ENCODE measurements at regions not wholly inside any gene's neighbourhood (a gene's known extent, or its start where the extent isn't known, plus 50 kb on each side); places are given as distances from the start of the nearest gene placed in this dataset.

GRCh38 chr18:61608316-61608715 lies 275.1 kb downstream of the CDH20 start:
- intact Hi-C loops (cut with micrococcal nuclease), result no loop called here
- H3K27ac ChIP-seq (ENCODE audit: low read depth, low read length), result no peak overlapping the region
- H3K4me2 ChIP-seq (ENCODE audit: low read length), result no peak overlapping the region
- BruUV-seq (replicated peaks), result no TSS peak
- H2AFZ ChIP-seq (ENCODE audit: low read depth, low read length, poor library complexity, severe bottlenecking), result no peak overlapping the region
- H3K9me2 ChIP-seq (ENCODE audit: insufficient read depth), result no peaks in the 10 kb centered on the region
- TF ChIP-seq ZFX (IDR thresholded peaks at IDR 0.05) (no peak), REST (IDR thresholded peaks at IDR 0.05; ENCODE audit: low read depth) (no peak), CEBPB (IDR thresholded peaks at IDR 0.05; ENCODE audit: low read depth) (no peak), ZBTB33 (IDR thresholded peaks at IDR 0.05; ENCODE audit: extremely low read depth, insufficient replicate concordance, low read length) (no peak), TCF7L2 (IDR thresholded peaks at IDR 0.05; ENCODE audit: borderline replicate concordance, extremely low read depth, insufficient read depth, insufficient read length) (no peak), SRF (IDR thresholded peaks at IDR 0.05; ENCODE audit: low read depth) (no peak), SP1 (IDR thresholded peaks at IDR 0.05; ENCODE audit: low read depth) (no peak), POLR2AphosphoS5 (IDR thresholded peaks at IDR 0.05; ENCODE audit: low read depth, low read length) (no peak), EGR1 (IDR thresholded peaks at IDR 0.05; ENCODE audit: low read depth) (no peak), ATF3 (IDR thresholded peaks at IDR 0.05) (no peak), YY1 (IDR thresholded peaks at IDR 0.05; ENCODE audit: extremely low read depth, insufficient replicate concordance, low read depth, low read length) (no peak), EZH2phosphoT487 (IDR thresholded peaks at IDR 0.05; ENCODE audit: borderline replicate concordance) (no peak), ELF1 (IDR thresholded peaks at IDR 0.05; ENCODE audit: borderline replicate concordance, low read depth) (no peak), RAD21 (IDR thresholded peaks at IDR 0.05; ENCODE audit: low read depth) (no peak), EZH2 (IDR thresholded peaks at IDR 0.05) (no peak), JUND (IDR thresholded peaks at IDR 0.05) (no peak), ZNF274 (IDR thresholded peaks at IDR 0.05; ENCODE audit: low read depth, low read length) (no peak)
- TF ChIP-seq, protein P1, sequence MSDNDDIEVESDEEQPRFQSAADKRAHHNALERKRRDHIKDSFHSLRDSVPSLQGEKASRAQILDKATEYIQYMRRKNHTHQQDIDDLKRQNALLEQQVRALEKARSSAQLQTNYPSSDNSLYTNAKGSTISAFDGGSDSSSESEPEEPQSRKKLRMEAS (IDR thresholded peaks at IDR 0.05), result no peak
- H3K9me3 ChIP-seq (ENCODE audit: control insufficient read depth in 1 of 2, insufficient read depth in 1 of 2, low read depth in 1 of 2, low read length in 2 of 2), result no peaks in the 10 kb centered on the region
- DNase-seq (ENCODE audit: low read depth, low spot score), result no peak
- no peak for ATAC-seq
- ChIA-PET RAD21 (ENCODE audit: low non-redundant PET in 1 of 2, low total read pairs in 2 of 2, uncharacterized antibody in 2 of 2, unreplicated experiment in 2 of 2) (no interaction called here), CTCF (no interaction called here), POLR2A (no interaction called here)
- H3K27me3 ChIP-seq (ENCODE audit: insufficient read depth, low read length), result no peaks in the 10 kb centered on the region
- no peak overlapping the region for H3K9ac ChIP-seq (ENCODE audit: low read length)
- H3K36me3 ChIP-seq (ENCODE audit: control insufficient read depth in 1 of 2, insufficient read depth in 2 of 2, low read length in 2 of 2), result no peaks in the 10 kb centered on the region
- H4K20me1 ChIP-seq (ENCODE audit: insufficient read depth), result no peaks in the 10 kb centered on the region
- H3K4me3 ChIP-seq (replicated peaks in 1 of 2; ENCODE audit: low read depth in 1 of 2, low read length in 2 of 2), result no peak overlapping the region
- peaks cover 20 to 24% of the 10 kb centered on the region in 2 experiments for H3K4me1 ChIP-seq (ENCODE audit: control insufficient read depth in 1 of 2, insufficient read depth in 2 of 2, low read length in 2 of 2)
- no peaks in the 10 kb centered on the region for H3K79me2 ChIP-seq (ENCODE audit: insufficient read depth, low read length)

Data from HCT116 (cell line).